ENCODE measurements at regions not wholly inside any gene's neighbourhood (a gene's known extent, or its start where the extent isn't known, plus 50 kb on each side); places are given as distances from the start of the nearest gene placed in this dataset.

DNA sequence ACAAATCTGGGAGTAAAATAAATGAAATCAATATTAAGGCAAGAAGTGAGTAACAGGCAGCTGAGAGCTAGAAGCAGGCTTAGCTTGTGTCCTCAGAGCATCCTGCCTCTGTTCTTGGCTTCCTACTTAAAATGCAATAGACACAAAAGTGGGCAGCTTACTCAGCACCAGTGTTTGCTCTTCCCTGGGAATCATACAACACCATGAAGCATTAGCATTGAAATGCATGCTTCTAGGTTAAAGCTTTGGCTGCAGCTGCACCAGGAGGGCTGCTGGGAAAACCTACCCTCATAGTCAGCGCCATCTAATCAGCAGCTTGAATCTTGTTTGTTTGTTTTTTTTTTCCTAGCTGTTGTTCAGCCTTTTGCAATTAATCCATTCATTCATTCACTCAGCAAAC is 104.2 kb upstream of the VWC2 start:
- TF ChIP-seq, protein P1, sequence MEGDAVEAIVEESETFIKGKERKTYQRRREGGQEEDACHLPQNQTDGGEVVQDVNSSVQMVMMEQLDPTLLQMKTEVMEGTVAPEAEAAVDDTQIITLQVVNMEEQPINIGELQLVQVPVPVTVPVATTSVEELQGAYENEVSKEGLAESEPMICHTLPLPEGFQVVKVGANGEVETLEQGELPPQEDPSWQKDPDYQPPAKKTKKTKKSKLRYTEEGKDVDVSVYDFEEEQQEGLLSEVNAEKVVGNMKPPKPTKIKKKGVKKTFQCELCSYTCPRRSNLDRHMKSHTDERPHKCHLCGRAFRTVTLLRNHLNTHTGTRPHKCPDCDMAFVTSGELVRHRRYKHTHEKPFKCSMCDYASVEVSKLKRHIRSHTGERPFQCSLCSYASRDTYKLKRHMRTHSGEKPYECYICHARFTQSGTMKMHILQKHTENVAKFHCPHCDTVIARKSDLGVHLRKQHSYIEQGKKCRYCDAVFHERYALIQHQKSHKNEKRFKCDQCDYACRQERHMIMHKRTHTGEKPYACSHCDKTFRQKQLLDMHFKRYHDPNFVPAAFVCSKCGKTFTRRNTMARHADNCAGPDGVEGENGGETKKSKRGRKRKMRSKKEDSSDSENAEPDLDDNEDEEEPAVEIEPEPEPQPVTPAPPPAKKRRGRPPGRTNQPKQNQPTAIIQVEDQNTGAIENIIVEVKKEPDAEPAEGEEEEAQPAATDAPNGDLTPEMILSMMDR (conservative IDR thresholded peaks at IDR 0.05), result no peak
- no peak overlapping the region for H3K4me3 ChIP-seq (ENCODE audit: low read length)
- H3K4me1 ChIP-seq (ENCODE audit: control insufficient read depth, insufficient read depth, low read length), result peaks cover 5% of the 10 kb centered on the region
- DNase-seq, result no peak
- Mint-ChIP-seq H3K36me3 (ENCODE audit: low read depth) (no peaks in the 10 kb centered on the region), H3K4me1 (peaks cover 32% of the 10 kb centered on the region), H3K9me3 (peaks cover 9% of the 10 kb centered on the region), H3K27me3 (ENCODE audit: insufficient read depth) (no peaks in the 10 kb centered on the region), H3K27ac (no peak overlapping the region), H3K4me3 (no peak overlapping the region)
- H3K27me3 ChIP-seq (ENCODE audit: control insufficient read depth, insufficient read depth, low read length, poor library complexity, severe bottlenecking), result no peaks in the 10 kb centered on the region
- H3K27ac ChIP-seq (ENCODE audit: low read depth, low read length), result no peak overlapping the region
- no peak overlapping the region for H3K9ac ChIP-seq (ENCODE audit: extremely low read depth, low read length, poor library complexity, severe bottlenecking)
- 67 to 73% methylated on average over 1 of the region's 1 CpG for WGBS, 2 experiments (ENCODE audit: insufficient coverage in 1 of 2, insufficient read length in 1 of 2)
- no peaks in the 10 kb centered on the region for H3K36me3 ChIP-seq (ENCODE audit: control insufficient read depth, insufficient read depth, low read length)
- no peaks in the 10 kb centered on the region for H3K9me3 ChIP-seq (ENCODE audit: control insufficient read depth, low read length)

DNA sequence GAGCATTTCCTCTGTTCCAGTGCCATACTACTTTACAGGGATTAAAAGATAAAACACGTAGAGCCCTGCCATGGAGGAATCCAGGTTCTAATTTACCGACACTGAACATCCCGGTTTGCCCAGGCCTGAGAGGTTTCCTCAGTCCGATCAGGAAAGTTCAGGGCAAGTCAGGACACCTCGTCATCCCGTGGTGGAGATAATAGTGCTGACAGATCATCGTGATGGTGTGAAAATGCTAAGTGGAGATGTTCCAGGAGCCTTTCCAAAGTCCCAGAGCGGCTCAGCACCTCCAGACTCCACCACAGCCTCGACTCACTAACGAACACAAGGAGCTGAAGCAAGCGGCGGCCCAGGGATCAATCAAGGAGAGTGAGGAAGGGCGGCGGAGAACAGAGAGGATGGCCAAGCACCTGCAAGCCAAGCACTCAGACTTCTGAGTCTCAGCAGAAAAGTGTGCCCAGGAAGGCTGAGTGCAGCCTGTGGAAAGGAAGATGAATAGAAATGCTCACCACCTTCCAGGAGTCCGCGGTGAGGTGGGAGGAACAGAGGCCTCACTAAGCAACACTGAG is 103.7 kb upstream of the VWC2 start:
- H3K27ac ChIP-seq (ENCODE audit: low read depth, low read length), result no peak overlapping the region
- no peak overlapping the region for H3K4me3 Mint-ChIP-seq
- H3K9ac ChIP-seq (ENCODE audit: extremely low read depth, low read length, poor library complexity, severe bottlenecking), result no peak overlapping the region
- no peaks in the 10 kb centered on the region for H3K36me3 ChIP-seq (ENCODE audit: control insufficient read depth, insufficient read depth, low read length)
- H3K9me3 ChIP-seq (ENCODE audit: control insufficient read depth, low read length), result no peaks in the 10 kb centered on the region
- H3K27me3 Mint-ChIP-seq (ENCODE audit: insufficient read depth), result no peaks in the 10 kb centered on the region
- no peaks in the 10 kb centered on the region for H3K27me3 ChIP-seq (ENCODE audit: control insufficient read depth, insufficient read depth, low read length, poor library complexity, severe bottlenecking)
- no peak overlapping the region for H3K4me3 ChIP-seq (ENCODE audit: low read length)
- peaks cover 5% of the 10 kb centered on the region for H3K4me1 ChIP-seq (ENCODE audit: control insufficient read depth, insufficient read depth, low read length)
- peaks cover 9% of the 10 kb centered on the region for H3K9me3 Mint-ChIP-seq
- peaks cover 32% of the 10 kb centered on the region for H3K4me1 Mint-ChIP-seq
- WGBS, 2 experiments (ENCODE audit: insufficient coverage in 1 of 2, insufficient read length in 1 of 2), result 91 to 92% methylated on average over 5 to 16 of the region's 16 CpGs
- TF ChIP-seq, protein P1 (conservative IDR thresholded peaks at IDR 0.05), result no peak
- H3K36me3 Mint-ChIP-seq (ENCODE audit: low read depth), result no peaks in the 10 kb centered on the region
- H3K27ac Mint-ChIP-seq, result no peak overlapping the region
- DNase-seq, result no peak

DNA sequence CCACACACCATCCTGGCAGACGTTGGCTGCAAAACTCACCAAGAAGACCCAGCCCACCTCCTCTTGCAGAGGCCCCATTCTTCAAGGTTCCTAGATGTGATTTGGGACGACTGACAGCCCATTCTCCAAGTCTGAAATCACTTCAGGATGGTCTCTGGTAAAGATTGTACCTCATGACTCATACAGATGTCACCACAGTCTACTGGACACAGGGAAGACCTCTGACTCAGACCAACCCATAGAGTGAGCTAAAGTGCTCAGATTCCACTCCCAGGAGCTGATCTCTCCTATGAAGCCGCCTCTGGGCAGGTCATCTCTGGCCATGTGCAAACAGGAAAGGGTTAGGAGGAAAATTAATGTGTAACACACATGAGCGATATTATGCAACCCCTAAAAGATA is 102.4 kb upstream of the VWC2 start:
- H3K4me3 Mint-ChIP-seq, result no peak overlapping the region
- TF ChIP-seq, protein P1 (conservative IDR thresholded peaks at IDR 0.05), result no peak
- Histone ChIP-seq H3K9me3 (ENCODE audit: control insufficient read depth, low read length) (no peaks in the 10 kb centered on the region), H3K27ac (ENCODE audit: low read depth, low read length) (no peak overlapping the region), H3K4me1 (ENCODE audit: control insufficient read depth, insufficient read depth, low read length) (peaks cover 5% of the 10 kb centered on the region), H3K27me3 (ENCODE audit: control insufficient read depth, insufficient read depth, low read length, poor library complexity, severe bottlenecking) (no peaks in the 10 kb centered on the region), H3K4me3 (ENCODE audit: low read length) (no peak overlapping the region), H3K9ac (ENCODE audit: extremely low read depth, low read length, poor library complexity, severe bottlenecking) (no peak overlapping the region), H3K36me3 (ENCODE audit: control insufficient read depth, insufficient read depth, low read length) (no peaks in the 10 kb centered on the region)
- 85 to 100% methylated on average over 2 to 4 of the region's 4 CpGs for WGBS, 2 experiments (ENCODE audit: insufficient coverage in 1 of 2, insufficient read length in 1 of 2)
- no peaks in the 10 kb centered on the region for H3K27me3 Mint-ChIP-seq (ENCODE audit: insufficient read depth)
- H3K27ac Mint-ChIP-seq, result no peak overlapping the region
- DNase-seq, result no peak
- H3K9me3 Mint-ChIP-seq, result no peaks in the 10 kb centered on the region
- no peaks in the 10 kb centered on the region for H3K36me3 Mint-ChIP-seq (ENCODE audit: low read depth)
- peaks cover 27% of the 10 kb centered on the region for H3K4me1 Mint-ChIP-seq
